ENCODE measurements at regions not wholly inside any gene's neighbourhood (a gene's known extent, or its start where the extent isn't known, plus 50 kb on each side); places are given as distances from the start of the nearest gene placed in this dataset.

DNA sequence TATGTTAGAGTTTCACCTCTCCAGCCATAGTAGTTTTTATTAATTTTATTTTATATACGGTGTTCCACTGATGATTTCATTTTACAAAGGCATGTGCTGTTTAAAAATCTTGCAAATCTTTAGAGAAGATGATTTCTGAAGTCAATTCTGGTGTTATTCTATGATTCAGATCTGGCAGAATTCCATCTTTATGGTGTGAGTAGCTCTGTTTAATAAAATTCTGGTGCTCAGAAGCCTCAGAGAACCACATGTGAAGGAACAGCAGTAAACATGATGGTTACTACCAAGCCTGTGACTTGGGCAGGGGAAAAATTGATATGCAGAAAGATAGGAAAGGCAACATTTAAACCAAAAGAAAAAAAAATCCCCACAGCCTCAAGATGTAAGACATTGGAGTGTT lies 299.7 kb downstream of the NPR3 start:
- Histone ChIP-seq H3K9me3 (ENCODE audit: control insufficient read depth, insufficient read depth, low read length) (no peaks in the 10 kb centered on the region), H3K27me3 (ENCODE audit: control insufficient read depth, low read length) (no peaks in the 10 kb centered on the region), H3K4me3 (ENCODE audit: low read length) (no peak overlapping the region), H3K36me3 (ENCODE audit: control insufficient read depth, low read length) (no peaks in the 10 kb centered on the region), H3F3A (ENCODE audit: control insufficient read depth, insufficient read depth) (no peaks in the 10 kb centered on the region), H4K20me1 (ENCODE audit: control insufficient read depth, insufficient read depth, low read depth, low read length) (no peaks in the 10 kb centered on the region), H3K27ac (ENCODE audit: low read depth, low read length) (no peak overlapping the region), H3K4me1 (ENCODE audit: control insufficient read depth, low read length) (no peaks in the 10 kb centered on the region), H3K9me2 (replicated peaks; ENCODE audit: control insufficient read depth, low read length) (no peaks in the 10 kb centered on the region), H3K79me2 (ENCODE audit: control insufficient read depth, low read length) (no peaks in the 10 kb centered on the region), H3K4me2 (ENCODE audit: low read length) (no peak overlapping the region)
- TF ChIP-seq, protein P1, sequence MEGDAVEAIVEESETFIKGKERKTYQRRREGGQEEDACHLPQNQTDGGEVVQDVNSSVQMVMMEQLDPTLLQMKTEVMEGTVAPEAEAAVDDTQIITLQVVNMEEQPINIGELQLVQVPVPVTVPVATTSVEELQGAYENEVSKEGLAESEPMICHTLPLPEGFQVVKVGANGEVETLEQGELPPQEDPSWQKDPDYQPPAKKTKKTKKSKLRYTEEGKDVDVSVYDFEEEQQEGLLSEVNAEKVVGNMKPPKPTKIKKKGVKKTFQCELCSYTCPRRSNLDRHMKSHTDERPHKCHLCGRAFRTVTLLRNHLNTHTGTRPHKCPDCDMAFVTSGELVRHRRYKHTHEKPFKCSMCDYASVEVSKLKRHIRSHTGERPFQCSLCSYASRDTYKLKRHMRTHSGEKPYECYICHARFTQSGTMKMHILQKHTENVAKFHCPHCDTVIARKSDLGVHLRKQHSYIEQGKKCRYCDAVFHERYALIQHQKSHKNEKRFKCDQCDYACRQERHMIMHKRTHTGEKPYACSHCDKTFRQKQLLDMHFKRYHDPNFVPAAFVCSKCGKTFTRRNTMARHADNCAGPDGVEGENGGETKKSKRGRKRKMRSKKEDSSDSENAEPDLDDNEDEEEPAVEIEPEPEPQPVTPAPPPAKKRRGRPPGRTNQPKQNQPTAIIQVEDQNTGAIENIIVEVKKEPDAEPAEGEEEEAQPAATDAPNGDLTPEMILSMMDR (IDR thresholded peaks at IDR 0.05; ENCODE audit: low read depth, low read length, poor library complexity, severe bottlenecking) = no peak
- no peak for TF ChIP-seq EZH2phosphoT487 (IDR thresholded peaks at IDR 0.05; ENCODE audit: borderline replicate concordance, low read length)

DNA sequence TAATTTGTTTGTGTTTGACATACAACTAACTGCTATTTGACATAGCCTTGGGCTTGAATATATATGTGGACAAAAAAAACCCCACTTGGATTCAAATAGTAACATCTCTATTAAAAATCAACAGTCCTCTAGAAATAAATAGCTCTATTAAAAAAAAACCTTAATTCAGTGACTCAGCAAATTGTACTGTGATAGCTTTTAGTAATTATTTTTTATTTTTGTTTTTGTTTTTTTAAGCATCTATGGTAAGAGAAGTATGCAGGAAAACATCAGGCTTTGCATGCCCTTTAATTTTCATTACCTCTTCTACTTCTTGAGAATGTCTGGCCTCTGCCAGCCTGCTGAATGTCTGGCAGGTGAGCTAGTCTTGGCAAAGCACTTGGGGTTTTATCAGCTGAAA lies 300.7 kb downstream of the NPR3 start:
- H3K27ac ChIP-seq (ENCODE audit: low read depth, low read length) = no peak overlapping the region
- H3K9me3 ChIP-seq (ENCODE audit: control insufficient read depth, insufficient read depth, low read length) = no peaks in the 10 kb centered on the region
- no peaks in the 10 kb centered on the region for H3F3A ChIP-seq (ENCODE audit: control insufficient read depth, insufficient read depth)
- no peaks in the 10 kb centered on the region for H3K79me2 ChIP-seq (ENCODE audit: control insufficient read depth, low read length)
- no peaks in the 10 kb centered on the region for H3K36me3 ChIP-seq (ENCODE audit: control insufficient read depth, low read length)
- no peaks in the 10 kb centered on the region for H3K27me3 ChIP-seq (ENCODE audit: control insufficient read depth, low read length)
- no peak overlapping the region for H3K4me2 ChIP-seq (ENCODE audit: low read length)
- no peaks in the 10 kb centered on the region for H3K4me1 ChIP-seq (ENCODE audit: control insufficient read depth, low read length)
- no peaks in the 10 kb centered on the region for H4K20me1 ChIP-seq (ENCODE audit: control insufficient read depth, insufficient read depth, low read depth, low read length)
- H3K4me3 ChIP-seq (ENCODE audit: low read length) = no peak overlapping the region
- TF ChIP-seq EZH2phosphoT487 (IDR thresholded peaks at IDR 0.05; ENCODE audit: borderline replicate concordance, low read length) = no peak
- TF ChIP-seq, protein P1 (IDR thresholded peaks at IDR 0.05; ENCODE audit: low read depth, low read length, poor library complexity, severe bottlenecking) = no peak
- H3K9me2 ChIP-seq (replicated peaks; ENCODE audit: control insufficient read depth, low read length) = no peaks in the 10 kb centered on the region

DNA sequence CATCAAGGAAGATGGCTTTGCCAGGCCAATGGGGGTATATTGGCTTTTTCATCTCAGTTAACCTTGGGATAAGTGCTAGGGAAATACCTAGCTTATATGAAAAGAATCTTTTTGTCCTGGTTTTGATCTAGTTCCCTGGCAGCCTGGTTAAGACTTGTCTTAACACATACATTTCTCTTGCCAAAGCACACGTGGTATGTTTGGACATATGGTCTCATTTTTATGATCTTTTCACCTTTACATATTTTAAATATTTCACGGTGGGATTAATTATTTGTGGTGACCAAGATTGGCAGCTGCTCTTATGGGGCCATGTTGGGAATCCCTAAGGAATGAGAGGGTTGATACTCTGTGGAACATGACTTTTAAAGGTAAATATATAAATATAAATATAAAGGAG lies 312.5 kb downstream of the NPR3 start:
- no peaks in the 10 kb centered on the region for H3K9me2 ChIP-seq (replicated peaks; ENCODE audit: control insufficient read depth, low read length)
- no peak overlapping the region for H3K27ac ChIP-seq (ENCODE audit: low read depth, low read length)
- no peaks in the 10 kb centered on the region for H4K20me1 ChIP-seq (ENCODE audit: control insufficient read depth, insufficient read depth, low read depth, low read length)
- TF ChIP-seq, protein P1 (IDR thresholded peaks at IDR 0.05; ENCODE audit: low read depth, low read length, poor library complexity, severe bottlenecking) = no peak
- TF ChIP-seq EZH2phosphoT487 (IDR thresholded peaks at IDR 0.05; ENCODE audit: borderline replicate concordance, low read length) = no peak
- no peaks in the 10 kb centered on the region for H3K79me2 ChIP-seq (ENCODE audit: control insufficient read depth, low read length)
- H3K9me3 ChIP-seq (ENCODE audit: control insufficient read depth, insufficient read depth, low read length) = no peaks in the 10 kb centered on the region
- no peaks in the 10 kb centered on the region for H3F3A ChIP-seq (ENCODE audit: control insufficient read depth, insufficient read depth)
- H3K4me1 ChIP-seq (ENCODE audit: control insufficient read depth, low read length) = no peaks in the 10 kb centered on the region
- H3K4me3 ChIP-seq (ENCODE audit: low read length) = no peak overlapping the region
- no peaks in the 10 kb centered on the region for H3K27me3 ChIP-seq (ENCODE audit: control insufficient read depth, low read length)
- H3K4me2 ChIP-seq (ENCODE audit: low read length) = no peak overlapping the region
- no peaks in the 10 kb centered on the region for H3K36me3 ChIP-seq (ENCODE audit: control insufficient read depth, low read length)

All from DOHH2 (cell line).